Cardiac muscle cell (in vitro differentiated cells and primary cell): ENCODE measurements at regions not wholly inside any gene's neighbourhood (a gene's known extent, or its start where the extent isn't known, plus 50 kb on each side); places are given as distances from the start of the nearest gene placed in this dataset.

Source experiments
- DNase-seq, 2 donors: peaks; one replicate each; pipeline versions ENCODE4 v3.0.0 to v3.0.0-alpha.2; 2010 to 2017; ENCODE audit warnings: low read depth in 1 of 2, low spot score in 1 of 2
- H3K27ac ChIP-seq: fragments of 200-600 bp; sonication (generic); 2 replicates; pipeline ENCODE4 v1.5.1; 2016
- H3K27me3 ChIP-seq: fragments of 200-600 bp; sonication (generic); 2 replicates; pipeline ENCODE4 v1.6.0; 2016; ENCODE audit warnings: control low read depth
- H3K36me3 ChIP-seq: fragments of 200-600 bp; sonication (generic); 2 replicates; pipeline ENCODE4 v1.5.1; 2016; ENCODE audit warnings: control low read depth
- H3K4me1 ChIP-seq: fragments of 200-600 bp; sonication (generic); 2 replicates; pipeline ENCODE4 v1.8.1; 2017; ENCODE audit warnings: low read depth, mild to moderate bottlenecking, mixed run types
- H3K4me3 ChIP-seq: fragments of 200-600 bp; sonication (generic); 2 replicates; pipeline ENCODE4 v1.5.1; 2016; ENCODE audit warnings: mild to moderate bottlenecking
- H3K9me3 ChIP-seq: fragments of 200-600 bp; sonication (generic); 2 replicates; pipeline ENCODE4 v1.5.1; 2017; ENCODE audit warnings: low read depth, mild to moderate bottlenecking, control low read depth
- CTCF ChIP-seq: IDR thresholded peaks from 2 replicates; pipeline ENCODE4 v1.5.1; 2012; ENCODE audit warnings: low read depth, mild to moderate bottlenecking, low read length

DNA sequence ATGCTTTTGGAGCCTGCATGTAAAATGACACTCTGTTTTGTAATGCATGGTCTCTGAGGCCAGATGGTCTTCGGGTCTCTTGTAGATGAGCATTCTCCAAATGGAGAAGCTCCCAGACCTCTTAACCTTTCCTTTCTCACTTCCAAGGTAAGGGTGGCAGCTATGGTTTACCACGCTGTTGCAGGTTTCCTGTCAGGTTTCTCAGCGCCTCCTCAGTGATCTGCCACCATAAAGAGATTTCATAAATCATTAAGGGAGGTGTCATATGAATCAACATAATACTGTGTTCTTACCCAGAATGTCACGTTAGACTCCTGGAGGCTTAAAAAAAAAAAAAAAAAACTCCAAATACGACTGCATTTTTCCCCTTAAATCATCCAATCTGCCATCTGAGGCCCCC lies 787.4 kb upstream of the EEF2KMT start:
- Histone ChIP-seq H3K4me1 (no peaks in the 10 kb centered on the region), H3K9me3 (no peaks in the 10 kb centered on the region), H3K4me3 (no peak overlapping the region), H3K27ac (no peak overlapping the region), H3K36me3 (no peaks in the 10 kb centered on the region), H3K27me3 (no peaks in the 10 kb centered on the region)
- TF ChIP-seq CTCF = no peak
- no peak for DNase-seq

- Histone ChIP-seq H3K27ac (no peak overlapping the region), H3K9me3 (no peaks in the 10 kb centered on the region), H3K27me3 (no peaks in the 10 kb centered on the region), H3K36me3 (no peaks in the 10 kb centered on the region), H3K4me1 (no peaks in the 10 kb centered on the region), H3K4me3 (no peak overlapping the region)
- no peak for TF ChIP-seq CTCF
- no peak for DNase-seq
Measured at GRCh38 chr16:5884339-5884738, 786.7 kb upstream of the EEF2KMT start.

DNA sequence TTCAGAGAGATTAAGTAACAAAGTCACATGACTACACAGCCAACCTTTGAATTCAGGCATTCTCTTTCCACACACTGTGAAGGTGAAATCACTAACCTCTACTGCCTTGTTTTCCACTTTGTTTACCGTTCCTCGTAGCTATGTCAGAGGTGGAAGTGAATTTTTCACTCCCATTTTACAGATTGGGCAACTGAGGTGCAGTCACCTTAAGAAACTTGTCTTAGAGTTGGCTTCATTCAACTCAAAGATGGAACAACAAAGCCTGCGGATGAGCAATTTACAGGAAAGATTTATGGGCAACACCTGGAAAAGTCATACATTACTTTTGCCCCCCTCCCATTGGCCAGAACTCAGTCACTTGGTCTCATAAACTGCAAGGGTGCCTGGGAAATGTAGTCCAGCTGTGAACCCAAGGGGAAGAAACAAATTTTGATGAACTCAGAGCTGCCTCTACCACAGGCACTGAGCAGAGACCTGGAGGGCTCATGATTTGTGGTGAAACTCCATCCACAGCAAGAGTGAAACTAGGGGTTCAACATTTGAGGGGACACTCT lies 784.6 kb upstream of the EEF2KMT start:
- DNase-seq = no peak
- Histone ChIP-seq H3K4me3 (no peak overlapping the region), H3K27ac (no peak overlapping the region), H3K36me3 (no peaks in the 10 kb centered on the region), H3K27me3 (no peaks in the 10 kb centered on the region), H3K9me3 (no peaks in the 10 kb centered on the region), H3K4me1 (no peaks in the 10 kb centered on the region)
- TF ChIP-seq CTCF = no peak

DNA sequence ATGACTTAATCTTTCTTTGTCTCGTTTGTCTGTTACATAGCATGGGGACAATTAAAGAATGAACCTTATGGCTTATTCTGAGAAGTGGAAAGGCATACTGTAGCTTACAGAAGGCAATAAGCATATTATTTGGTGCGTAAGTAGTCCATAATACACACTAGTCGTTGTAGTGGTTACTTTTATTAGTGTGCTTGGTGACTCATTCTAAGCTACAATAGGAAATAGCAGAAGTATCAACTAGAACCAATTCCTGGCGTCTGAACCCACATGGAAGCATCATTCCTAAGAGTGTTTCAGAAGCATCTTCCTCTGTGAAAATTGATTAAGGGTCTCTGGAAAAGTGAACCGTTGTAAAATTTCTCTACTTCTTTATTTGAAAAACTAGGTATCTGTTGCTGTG lies 777.8 kb upstream of the EEF2KMT start:
- Histone ChIP-seq H3K9me3 (no peaks in the 10 kb centered on the region), H3K27ac (no peak overlapping the region), H3K27me3 (peaks cover 4% of the 10 kb centered on the region), H3K4me3 (no peak overlapping the region), H3K36me3 (no peaks in the 10 kb centered on the region), H3K4me1 (no peaks in the 10 kb centered on the region)
- no peak for DNase-seq
- no peak for TF ChIP-seq CTCF

DNA sequence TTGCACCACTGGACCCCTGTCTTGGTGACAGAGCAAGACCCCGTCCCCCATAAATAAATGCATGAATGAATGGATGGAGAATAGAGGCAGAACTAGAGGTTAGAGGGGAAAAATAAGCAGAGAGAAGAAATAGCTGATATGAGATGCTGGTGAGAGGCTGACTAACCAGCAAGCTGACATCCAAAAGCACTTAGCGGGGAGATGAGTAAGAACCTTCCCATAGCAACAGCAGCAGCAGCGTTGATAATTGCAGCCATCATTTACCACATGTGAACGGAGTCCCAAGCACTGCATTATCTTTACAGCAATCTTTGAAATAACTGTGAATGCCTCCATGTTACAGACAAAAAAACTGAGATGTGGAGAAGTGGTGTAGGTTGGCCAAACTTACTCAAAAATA lies 777.3 kb upstream of the EEF2KMT start:
- H3K4me1 ChIP-seq = no peaks in the 10 kb centered on the region
- no peaks in the 10 kb centered on the region for H3K9me3 ChIP-seq
- no peak for TF ChIP-seq CTCF
- H3K27ac ChIP-seq = no peak overlapping the region
- H3K36me3 ChIP-seq = no peaks in the 10 kb centered on the region
- no peak for DNase-seq
- H3K27me3 ChIP-seq = peaks cover 4% of the 10 kb centered on the region
- no peak overlapping the region for H3K4me3 ChIP-seq

DNA sequence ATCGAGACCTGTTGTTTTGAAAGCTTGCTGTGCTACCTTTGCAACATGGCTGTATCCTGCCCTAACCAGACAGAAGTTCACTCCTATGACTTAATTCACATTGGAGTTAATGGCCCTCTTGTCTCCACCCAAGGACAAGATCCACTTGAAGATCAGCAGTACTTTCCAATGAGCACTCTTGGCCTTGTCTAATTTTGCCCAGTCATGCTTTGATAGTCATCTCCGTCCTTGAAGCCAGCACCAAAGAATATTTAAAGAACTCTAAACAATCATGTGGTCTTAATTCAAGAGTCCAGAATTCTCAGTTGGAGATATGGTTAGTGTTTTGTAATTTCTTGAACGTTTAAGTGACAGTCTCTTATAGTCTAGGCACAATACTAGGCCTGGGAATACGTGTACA lies 775.6 kb upstream of the EEF2KMT start:
- Histone ChIP-seq H3K9me3 (no peaks in the 10 kb centered on the region), H3K4me3 (no peak overlapping the region), H3K27ac (no peak overlapping the region), H3K4me1 (no peaks in the 10 kb centered on the region), H3K27me3 (peaks cover 4% of the 10 kb centered on the region), H3K36me3 (no peaks in the 10 kb centered on the region)
- no peak for DNase-seq
- TF ChIP-seq CTCF = no peak
